Ascending aorta (tissue), 2 donors: ENCODE measurements at regions not wholly inside any gene's neighbourhood (a gene's known extent, or its start where the extent isn't known, plus 50 kb on each side); places are given as distances from the start of the nearest gene placed in this dataset.

Source experiments
- DNase-seq, 2 donors: peaks; one replicate each; pipeline ENCODE4 v3.0.0-alpha.2; 2019; ENCODE audit warnings: low spot score in 2 of 2
- H3K27ac ChIP-seq, 2 donors: fragments of 200-600 bp; sonication (generic); one replicate each; pipeline ENCODE4 v1.5.1; 2016 to 2017; ENCODE audit warnings: mild to moderate bottlenecking in 1 of 2
- H3K27me3 ChIP-seq: fragments of 200-600 bp; sonication (generic); one replicate; pipeline ENCODE4 v1.5.1; 2017
- H3K36me3 ChIP-seq, 2 donors: fragments of 200-600 bp; sonication (generic); one replicate each; pipeline ENCODE4 v1.5.1; 2016
- H3K4me1 ChIP-seq, 2 donors: fragments of 200-600 bp; sonication (generic); one replicate each; pipeline ENCODE4 v1.5.1; 2016 to 2017; ENCODE audit warnings: mild to moderate bottlenecking in 1 of 2
- H3K4me3 ChIP-seq, 2 donors: fragments of 200-600 bp; sonication (generic); one replicate each; pipeline ENCODE4 v1.5.1; 2016 to 2017; ENCODE audit warnings: mild to moderate bottlenecking in 1 of 2
- H3K9me3 ChIP-seq, 2 donors: fragments of 200-600 bp; sonication (generic); one replicate each; pipeline ENCODE4 v1.5.1; 2016
- CTCF ChIP-seq, 3 experiments: fragments of 200-600 bp in 2 of 3; fragments of 450-650 bp in 1 of 3; sonication (generic) in 2 of 3; IDR thresholded peaks; one replicate each; pipeline ENCODE4 v1.5.1; 2016 to 2019; ENCODE audit warnings: antibody characterized with exemption in 3 of 3, mild to moderate bottlenecking in 1 of 3, moderate library complexity in 1 of 3
- intact Hi-C: fragments of 100-400 bp; cut with DNase I; formaldehyde crosslinking; loops from one replicate; pipeline ENCODE4 v1.15.1; 2023

- Histone ChIP-seq H3K27me3 (no peaks in the 10 kb centered on the region), H3K36me3 (no peaks in the 10 kb centered on the region), H3K4me1 (no peaks in the 10 kb centered on the region), H3K4me3 (no peak overlapping the region), H3K9me3 (no peaks in the 10 kb centered on the region), H3K27ac (no peak overlapping the region)
- intact Hi-C loops: no loop called here
- no peak for DNase-seq
- no peak for TF ChIP-seq CTCF (IDR thresholded peaks at IDR 0.05)
Observed at GRCh38 chr12:13289653-13290289, 93.2 kb downstream of the EMP1 start.

- intact Hi-C loops: no loop called here
- DNase-seq: no peak
Observed at GRCh38 chr12:13288937-13289652, 92.6 kb downstream of the EMP1 start.

GRCh38 chr12:13288501-13288900, 92.0 kb downstream of the EMP1 start:
- Histone ChIP-seq H3K4me1 (no peaks in the 10 kb centered on the region), H3K27me3 (no peaks in the 10 kb centered on the region), H3K9me3 (no peaks in the 10 kb centered on the region), H3K36me3 (no peaks in the 10 kb centered on the region), H3K4me3 (no peak overlapping the region), H3K27ac (no peak overlapping the region)
- intact Hi-C loops: no loop called here
- TF ChIP-seq CTCF (IDR thresholded peaks at IDR 0.05): no peak
- no peak for DNase-seq

More at GRCh38 chr12:13288937-13289652, 92.6 kb downstream of the EMP1 start:
- H3K27me3 ChIP-seq: no peaks in the 10 kb centered on the region
- H3K9me3 ChIP-seq: no peaks in the 10 kb centered on the region
- no peaks in the 10 kb centered on the region for H3K36me3 ChIP-seq
- no peak overlapping the region for H3K27ac ChIP-seq
- H3K4me3 ChIP-seq: no peak overlapping the region
- H3K4me1 ChIP-seq: no peaks in the 10 kb centered on the region
- TF ChIP-seq CTCF (IDR thresholded peaks at IDR 0.05): no peak

- no peak for DNase-seq
- no peaks in the 10 kb centered on the region for H3K27me3 ChIP-seq
- H3K4me3 ChIP-seq: no peak overlapping the region
- no peak overlapping the region for H3K27ac ChIP-seq
- no peaks in the 10 kb centered on the region for H3K36me3 ChIP-seq
- no peaks in the 10 kb centered on the region for H3K9me3 ChIP-seq
- intact Hi-C loops: no loop called here
- no peak for TF ChIP-seq CTCF (IDR thresholded peaks at IDR 0.05)
- no peaks in the 10 kb centered on the region for H3K4me1 ChIP-seq
Observed at GRCh38 chr12:13283867-13284266, 87.3 kb downstream of the EMP1 start.

- DNase-seq: no peak
- Histone ChIP-seq H3K4me3 (no peak overlapping the region), H3K9me3 (no peaks in the 10 kb centered on the region), H3K4me1 (peaks cover 0 to 6% of the 10 kb centered on the region in 2 donors), H3K27me3 (no peaks in the 10 kb centered on the region), H3K27ac (no peak overlapping the region), H3K36me3 (no peaks in the 10 kb centered on the region)
- intact Hi-C loops: no loop called here
- TF ChIP-seq CTCF (IDR thresholded peaks at IDR 0.05): no peak
Observed at GRCh38 chr12:13282861-13283260, 86.3 kb downstream of the EMP1 start.
